ENCODE measurements at regions not wholly inside any gene's neighbourhood (a gene's known extent, or its start where the extent isn't known, plus 50 kb on each side); places are given as distances from the start of the nearest gene placed in this dataset.

DNA sequence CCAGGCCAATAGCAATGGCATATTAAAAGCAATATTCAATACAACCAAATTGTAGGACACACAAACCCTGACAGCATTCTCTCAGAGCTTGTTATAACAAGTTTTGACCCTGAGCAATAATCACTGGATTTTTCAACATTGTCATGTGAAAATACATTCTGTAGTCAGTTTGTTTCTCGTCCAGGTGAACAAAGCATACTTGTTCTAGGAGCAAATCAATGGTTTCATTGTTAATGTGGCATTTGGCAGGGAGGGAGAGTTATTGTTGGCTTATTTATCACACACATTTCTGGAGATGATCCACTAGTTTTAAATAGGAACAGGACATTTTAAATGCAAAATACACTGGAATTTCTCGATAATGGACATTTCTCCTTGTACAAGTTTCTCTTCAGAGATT is 69.9 kb upstream of the L3MBTL4 start:
- no peaks in the 10 kb centered on the region for H3K9me2 ChIP-seq (ENCODE audit: low read depth, low read length)
- TF ChIP-seq EZH2 (IDR thresholded peaks at IDR 0.05; ENCODE audit: borderline replicate concordance, low read length) = no peak
- TF ChIP-seq, protein P1, sequence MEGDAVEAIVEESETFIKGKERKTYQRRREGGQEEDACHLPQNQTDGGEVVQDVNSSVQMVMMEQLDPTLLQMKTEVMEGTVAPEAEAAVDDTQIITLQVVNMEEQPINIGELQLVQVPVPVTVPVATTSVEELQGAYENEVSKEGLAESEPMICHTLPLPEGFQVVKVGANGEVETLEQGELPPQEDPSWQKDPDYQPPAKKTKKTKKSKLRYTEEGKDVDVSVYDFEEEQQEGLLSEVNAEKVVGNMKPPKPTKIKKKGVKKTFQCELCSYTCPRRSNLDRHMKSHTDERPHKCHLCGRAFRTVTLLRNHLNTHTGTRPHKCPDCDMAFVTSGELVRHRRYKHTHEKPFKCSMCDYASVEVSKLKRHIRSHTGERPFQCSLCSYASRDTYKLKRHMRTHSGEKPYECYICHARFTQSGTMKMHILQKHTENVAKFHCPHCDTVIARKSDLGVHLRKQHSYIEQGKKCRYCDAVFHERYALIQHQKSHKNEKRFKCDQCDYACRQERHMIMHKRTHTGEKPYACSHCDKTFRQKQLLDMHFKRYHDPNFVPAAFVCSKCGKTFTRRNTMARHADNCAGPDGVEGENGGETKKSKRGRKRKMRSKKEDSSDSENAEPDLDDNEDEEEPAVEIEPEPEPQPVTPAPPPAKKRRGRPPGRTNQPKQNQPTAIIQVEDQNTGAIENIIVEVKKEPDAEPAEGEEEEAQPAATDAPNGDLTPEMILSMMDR (IDR thresholded peaks at IDR 0.05; ENCODE audit: low read length) = no peak

DNA sequence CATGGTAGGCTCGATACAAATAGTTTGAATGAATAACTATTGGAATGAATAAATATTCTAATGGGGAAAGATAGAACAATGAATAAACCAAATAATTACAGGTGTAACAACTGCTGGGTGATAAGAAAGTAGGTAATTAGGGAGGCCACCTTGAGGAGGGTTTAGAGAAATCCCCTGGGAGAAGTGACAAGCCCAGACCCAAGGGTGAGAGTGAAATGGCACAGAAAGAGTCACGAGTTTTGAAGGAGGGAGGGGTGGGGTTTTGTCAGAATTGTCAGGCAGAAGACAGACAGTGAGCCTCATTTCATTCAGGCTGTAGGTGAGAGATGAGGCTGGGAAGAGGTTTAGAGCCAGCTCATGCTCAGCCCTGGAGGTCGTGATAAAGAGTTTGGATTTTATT is 71.6 kb upstream of the L3MBTL4 start:
- Histone ChIP-seq H3K9ac (ENCODE audit: low read length) (no peak overlapping the region), H3K9me2 (ENCODE audit: low read depth, low read length) (no peaks in the 10 kb centered on the region), H3K4me2 (ENCODE audit: low read length) (no peak overlapping the region), H3K27ac (ENCODE audit: low read depth, low read length, poor library complexity, severe bottlenecking) (no peak overlapping the region), H2AFZ (ENCODE audit: low read length) (no peak overlapping the region), H3K36me3 (ENCODE audit: insufficient read depth, low read length) (no peaks in the 10 kb centered on the region), H3K27me3 (ENCODE audit: insufficient read depth, low read length) (no peaks in the 10 kb centered on the region), H3F3A (ENCODE audit: insufficient read depth, low read length) (no peaks in the 10 kb centered on the region), H3K9me3 (ENCODE audit: low read length) (no peaks in the 10 kb centered on the region), H4K20me1 (ENCODE audit: insufficient read depth, low read length) (no peaks in the 10 kb centered on the region), H3K4me3 (ENCODE audit: low read depth, low read length, poor library complexity, severe bottlenecking) (no peak overlapping the region), H3K4me1 (ENCODE audit: insufficient read depth, low read length, severe bottlenecking) (no peaks in the 10 kb centered on the region), H3K79me2 (ENCODE audit: insufficient read depth, low read length) (no peaks in the 10 kb centered on the region)
- TF ChIP-seq, protein P1 (IDR thresholded peaks at IDR 0.05; ENCODE audit: low read length) = no peak
- no peak for TF ChIP-seq EZH2 (IDR thresholded peaks at IDR 0.05; ENCODE audit: borderline replicate concordance, low read length)

More for the DNA sequence above, 69.9 kb upstream of the L3MBTL4 start:
- no peaks in the 10 kb centered on the region for H3K9me3 ChIP-seq (ENCODE audit: low read length)
- no peaks in the 10 kb centered on the region for H3K27me3 ChIP-seq (ENCODE audit: insufficient read depth, low read length)
- no peaks in the 10 kb centered on the region for H4K20me1 ChIP-seq (ENCODE audit: insufficient read depth, low read length)
- no peak overlapping the region for H3K4me2 ChIP-seq (ENCODE audit: low read length)
- no peaks in the 10 kb centered on the region for H3F3A ChIP-seq (ENCODE audit: insufficient read depth, low read length)
- no peaks in the 10 kb centered on the region for H3K79me2 ChIP-seq (ENCODE audit: insufficient read depth, low read length)
- H3K4me1 ChIP-seq (ENCODE audit: insufficient read depth, low read length, severe bottlenecking) = no peaks in the 10 kb centered on the region
- H3K27ac ChIP-seq (ENCODE audit: low read depth, low read length, poor library complexity, severe bottlenecking) = no peak overlapping the region
- H3K9ac ChIP-seq (ENCODE audit: low read length) = no peak overlapping the region
- H2AFZ ChIP-seq (ENCODE audit: low read length) = no peak overlapping the region
- no peaks in the 10 kb centered on the region for H3K36me3 ChIP-seq (ENCODE audit: insufficient read depth, low read length)
- H3K4me3 ChIP-seq (ENCODE audit: low read depth, low read length, poor library complexity, severe bottlenecking) = no peak overlapping the region

DNA sequence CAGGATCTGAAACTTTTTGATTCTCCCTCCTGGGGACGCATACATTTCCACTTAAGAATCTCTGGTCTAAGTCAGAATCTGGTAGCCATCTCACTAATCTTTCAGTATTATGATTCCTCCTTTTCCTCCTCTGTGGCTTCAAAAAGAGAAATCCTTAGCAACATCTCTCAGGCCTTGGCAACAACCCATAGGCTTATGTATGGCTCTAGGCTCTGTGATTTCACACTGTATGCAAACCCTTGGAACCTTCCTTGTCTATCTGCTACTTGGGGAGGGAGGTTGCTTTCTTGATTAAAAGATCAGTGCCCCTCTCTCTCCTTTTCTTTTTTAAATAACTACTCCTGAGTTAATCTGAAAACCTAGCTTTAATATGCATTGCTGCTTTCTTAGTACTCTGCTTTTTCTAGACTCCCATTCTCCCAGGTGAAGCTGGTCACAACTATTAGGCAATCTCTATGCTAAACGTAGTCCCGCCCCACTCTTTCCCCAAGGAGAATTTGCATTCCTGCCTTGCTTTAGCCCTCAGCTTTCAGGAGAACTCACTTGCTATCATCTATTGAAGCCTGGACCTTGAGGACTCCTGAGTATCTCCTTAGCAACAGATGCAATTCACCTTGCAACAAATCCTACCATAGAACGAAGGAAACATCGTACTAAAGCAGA is 72.2 kb upstream of the L3MBTL4 start:
- Histone ChIP-seq H3F3A (ENCODE audit: insufficient read depth, low read length) (no peaks in the 10 kb centered on the region), H3K9me3 (ENCODE audit: low read length) (no peaks in the 10 kb centered on the region), H2AFZ (ENCODE audit: low read length) (no peak overlapping the region), H3K27ac (ENCODE audit: low read depth, low read length, poor library complexity, severe bottlenecking) (no peak overlapping the region), H3K4me3 (ENCODE audit: low read depth, low read length, poor library complexity, severe bottlenecking) (no peak overlapping the region), H3K9ac (ENCODE audit: low read length) (no peak overlapping the region), H3K9me2 (ENCODE audit: low read depth, low read length) (no peaks in the 10 kb centered on the region), H3K36me3 (ENCODE audit: insufficient read depth, low read length) (no peaks in the 10 kb centered on the region), H3K4me1 (ENCODE audit: insufficient read depth, low read length, severe bottlenecking) (no peaks in the 10 kb centered on the region), H3K27me3 (ENCODE audit: insufficient read depth, low read length) (no peaks in the 10 kb centered on the region), H4K20me1 (ENCODE audit: insufficient read depth, low read length) (no peaks in the 10 kb centered on the region), H3K4me2 (ENCODE audit: low read length) (no peak overlapping the region), H3K79me2 (ENCODE audit: insufficient read depth, low read length) (no peaks in the 10 kb centered on the region)
- no peak for TF ChIP-seq EZH2 (IDR thresholded peaks at IDR 0.05; ENCODE audit: borderline replicate concordance, low read length)
- TF ChIP-seq, protein P1 (IDR thresholded peaks at IDR 0.05; ENCODE audit: low read length) = no peak

Data from OCI-LY1 (cell line).